NCI-H774 (cell line): ENCODE measurements at regions not wholly inside any gene's neighbourhood (a gene's known extent, or its start where the extent isn't known, plus 50 kb on each side); places are given as distances from the start of the nearest gene placed in this dataset.

Experiments used
- DNase-seq: peaks from one replicate; lab custom pipeline; 2025; lab: John Stamatoyannopoulos, UW

DNA sequence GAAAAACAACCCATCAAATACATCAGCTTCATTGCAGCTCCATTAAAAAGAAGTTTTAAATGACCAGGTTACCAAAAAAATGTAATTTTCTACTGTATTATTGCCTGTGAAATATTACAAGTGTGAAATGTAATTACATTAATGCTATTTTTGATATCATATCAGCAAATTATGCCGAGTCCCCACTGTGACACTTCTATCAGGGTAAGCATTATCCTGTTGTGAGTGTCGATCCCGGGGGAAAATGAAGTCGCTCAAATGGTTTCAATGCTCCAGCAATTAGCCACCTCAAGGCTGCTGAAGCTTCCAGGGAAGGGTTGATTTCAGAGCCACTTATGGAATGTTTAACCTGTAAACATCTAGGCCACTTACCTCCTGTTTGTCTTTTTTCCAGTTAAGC lies 70.4 kb downstream of the RCN1 start:
- no peak for DNase-seq

- no peak for DNase-seq
Measured at GRCh38 chr11:32162351-32162750, 71.5 kb downstream of the RCN1 start.

DNA sequence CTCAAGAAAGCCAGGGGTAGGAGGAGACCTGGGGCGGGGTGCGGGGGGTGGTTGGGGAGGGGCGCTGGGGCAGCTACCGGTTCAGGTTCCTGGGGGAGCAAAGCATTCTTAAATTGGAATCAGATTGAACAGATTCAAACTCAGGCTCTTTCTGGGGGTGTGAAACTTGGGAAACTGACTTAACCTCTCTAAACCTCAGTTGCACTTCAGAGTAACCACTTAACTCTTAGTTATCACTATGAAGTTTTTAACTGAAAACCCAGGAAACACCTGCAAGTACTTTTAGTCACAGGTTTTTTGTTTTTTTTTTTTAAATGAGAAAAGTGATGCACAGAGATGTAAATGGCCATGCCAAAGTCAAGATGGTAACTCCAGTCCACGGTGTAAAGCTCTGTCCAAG lies 72.0 kb downstream of the RCN1 start:
- no peak for DNase-seq

DNA sequence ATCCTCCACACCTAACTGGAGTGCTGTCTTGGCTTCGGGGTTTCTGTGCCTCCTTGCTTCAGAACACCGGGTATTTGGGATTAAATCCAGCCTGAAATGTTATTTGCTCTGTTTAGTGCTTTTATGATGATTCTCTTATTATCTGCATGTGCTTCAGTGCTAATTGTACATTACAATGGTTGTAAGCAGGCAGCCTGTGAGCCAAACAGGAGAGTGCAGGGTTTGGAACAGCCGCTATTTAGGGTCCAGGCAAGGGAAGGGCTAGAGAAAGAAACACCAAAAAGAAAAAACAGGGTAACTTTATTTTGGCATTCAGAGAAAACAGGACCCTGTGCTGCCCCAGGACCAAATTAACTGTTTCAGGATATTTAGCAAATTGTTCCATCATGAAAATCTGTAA lies 72.7 kb downstream of the RCN1 start:
- DNase-seq, result no peak

- no peak for DNase-seq
Measured at GRCh38 chr11:32164836-32165235, 74.0 kb downstream of the RCN1 start.

DNA sequence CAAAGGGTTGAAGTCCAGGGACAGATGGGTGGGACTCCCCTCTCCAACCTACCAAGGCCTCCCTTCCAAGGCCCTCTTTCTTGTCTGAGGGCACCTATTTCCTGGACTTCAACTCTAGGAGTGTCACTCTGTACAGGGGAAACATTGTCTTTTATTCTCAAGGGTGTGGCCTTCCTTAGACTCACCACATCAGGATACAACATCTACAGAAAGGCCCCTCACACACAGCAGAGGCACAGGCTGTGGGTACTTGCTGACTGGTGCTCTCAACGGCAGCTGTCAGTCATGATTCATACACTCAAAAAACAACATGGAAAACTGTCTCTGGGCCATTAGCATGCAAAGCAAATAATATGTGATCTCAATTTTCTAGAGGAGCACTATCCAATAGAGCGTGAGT lies 78.0 kb downstream of the RCN1 start:
- DNase-seq, result no peak

GRCh38 chr11:32171445-32171844 lies 80.6 kb downstream of the RCN1 start:
- no peak for DNase-seq

GRCh38 chr11:32172041-32172847 lies 81.4 kb downstream of the RCN1 start:
- DNase-seq, result no peak

GRCh38 chr11:32172848-32173834 lies 82.3 kb downstream of the RCN1 start:
- peak; percentile 5 for DNase-seq

GRCh38 chr11:32173977-32174376 lies 83.1 kb downstream of the RCN1 start:
- DNase-seq, result no peak

- DNase-seq, result peak; percentile 27
Measured at GRCh38 chr11:32176223-32176934, 85.5 kb downstream of the RCN1 start.

DNA sequence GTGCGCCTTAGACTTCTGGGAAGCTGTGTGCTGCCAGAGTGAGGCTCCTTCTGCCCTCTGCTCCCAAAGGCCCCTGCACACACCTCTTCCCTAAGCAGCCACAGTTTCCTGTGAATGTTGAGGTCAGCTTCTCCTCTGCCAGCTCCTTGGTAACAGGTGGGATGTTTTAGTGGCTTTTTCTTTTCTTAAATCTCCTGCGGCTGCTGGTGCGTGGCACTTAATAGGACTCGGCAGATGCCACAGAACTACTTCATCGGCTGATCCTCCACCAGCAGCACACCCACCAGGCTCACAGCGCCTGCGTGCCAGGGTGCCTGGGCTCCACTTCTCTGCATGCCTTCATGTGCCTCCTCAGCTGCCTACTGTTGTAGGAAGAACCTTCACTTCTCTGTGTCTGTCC lies 87.8 kb downstream of the RCN1 start:
- no peak for DNase-seq

DNA sequence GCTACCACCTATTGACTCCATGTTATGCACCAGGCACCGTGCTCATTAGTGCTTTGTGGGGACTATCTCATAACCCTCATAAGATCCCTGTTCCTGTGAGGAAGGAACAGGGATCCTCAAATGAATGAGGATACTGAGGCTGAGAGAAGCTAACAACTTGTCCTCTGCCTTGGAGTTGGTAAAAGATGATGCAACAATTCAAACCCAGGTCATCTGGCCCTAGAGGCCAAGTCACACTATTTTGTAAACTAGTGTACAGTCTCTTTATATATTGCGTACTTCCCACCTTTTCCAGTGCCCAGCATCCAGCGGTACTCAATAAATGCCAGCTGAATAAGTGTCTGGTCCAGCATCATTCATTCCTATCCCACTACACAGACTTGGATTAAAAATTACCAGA lies 92.6 kb downstream of the RCN1 start:
- no peak for DNase-seq

DNA sequence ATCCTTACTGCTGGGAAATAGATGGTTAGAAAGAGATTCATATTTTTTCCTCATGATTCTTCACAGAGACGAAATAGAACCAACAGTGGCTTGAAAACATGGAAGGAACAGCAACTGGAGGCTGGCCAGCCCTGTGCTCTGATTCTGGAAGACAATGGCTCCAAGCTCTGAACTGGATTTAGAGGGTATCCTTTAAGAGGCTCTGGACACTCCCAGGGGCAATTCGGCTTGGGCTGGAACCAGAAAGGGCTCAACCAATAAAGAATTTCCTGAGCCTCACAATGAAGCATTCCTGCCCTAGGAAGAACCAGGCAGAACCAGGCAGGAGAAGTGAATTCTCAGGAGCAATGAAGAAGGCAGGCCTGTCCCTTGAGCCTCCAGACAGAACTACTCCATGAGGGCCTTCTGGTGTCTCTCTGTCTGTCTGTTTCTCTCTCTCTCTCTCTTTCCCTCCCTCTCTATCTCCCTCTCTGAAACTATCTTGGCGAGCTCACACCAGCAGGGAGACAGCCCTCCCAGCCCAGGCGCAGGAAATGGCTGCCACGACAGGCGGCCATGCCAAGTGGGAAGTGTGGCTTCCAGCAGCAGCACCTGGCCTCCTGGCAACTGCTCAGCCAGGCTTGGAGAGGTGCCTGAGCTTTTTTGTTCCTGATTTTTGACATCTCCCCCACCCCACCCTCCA lies 93.3 kb downstream of the RCN1 start:
- DNase-seq, result no peak

DNA sequence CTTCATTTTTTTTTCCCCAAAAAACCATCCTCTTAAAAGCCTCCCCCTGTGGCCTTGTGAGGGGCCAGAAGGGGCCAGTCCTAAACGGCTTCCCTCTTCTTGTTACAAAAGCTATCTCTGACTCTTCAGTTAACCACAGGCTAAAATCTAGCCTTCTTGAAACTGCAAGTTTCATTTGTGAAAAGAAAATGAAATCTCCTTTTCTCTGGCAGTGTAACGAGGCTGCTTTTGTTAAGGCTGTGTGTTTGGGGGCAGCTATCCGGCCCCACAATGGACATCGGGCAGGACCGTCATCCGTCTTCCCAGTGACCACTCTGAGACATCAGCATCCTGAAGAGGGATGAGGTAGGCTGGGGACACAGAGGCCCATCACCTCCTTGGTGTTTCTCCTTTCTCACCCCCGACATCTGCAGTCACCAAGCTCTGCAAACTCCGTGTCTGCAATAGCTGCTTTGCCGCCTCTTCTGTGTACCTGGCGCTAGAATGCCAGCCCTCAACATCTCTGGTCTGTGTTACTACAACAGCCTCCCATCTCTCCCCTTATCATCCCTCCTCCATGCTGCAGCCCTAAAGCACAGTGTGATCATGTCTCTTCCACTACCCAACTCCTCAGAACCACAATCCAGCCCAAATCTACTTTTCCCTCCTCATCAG lies 94.0 kb downstream of the RCN1 start:
- no peak for DNase-seq

DNA sequence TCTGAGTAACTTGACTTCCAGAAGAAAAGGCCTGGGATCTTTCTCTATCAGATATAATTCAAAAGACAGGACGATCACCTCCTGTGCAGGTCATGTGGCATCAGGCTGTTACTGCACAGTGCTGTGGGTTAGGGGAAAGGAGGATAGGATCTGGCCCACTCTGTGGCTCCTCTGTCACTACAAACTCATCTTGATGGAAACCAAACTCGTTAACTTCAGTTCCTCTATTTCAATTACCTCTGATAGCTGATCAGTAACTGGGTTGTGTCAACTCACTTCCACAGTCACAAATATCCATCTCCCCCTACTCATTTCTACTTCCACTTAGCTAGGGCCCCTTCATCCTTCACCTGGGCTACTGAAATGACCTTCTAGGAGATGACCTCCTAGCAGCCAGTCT lies 95.2 kb downstream of the RCN1 start:
- no peak for DNase-seq

- no peak for DNase-seq
Measured at GRCh38 chr11:32187111-32187510, 96.2 kb downstream of the RCN1 start.

DNA sequence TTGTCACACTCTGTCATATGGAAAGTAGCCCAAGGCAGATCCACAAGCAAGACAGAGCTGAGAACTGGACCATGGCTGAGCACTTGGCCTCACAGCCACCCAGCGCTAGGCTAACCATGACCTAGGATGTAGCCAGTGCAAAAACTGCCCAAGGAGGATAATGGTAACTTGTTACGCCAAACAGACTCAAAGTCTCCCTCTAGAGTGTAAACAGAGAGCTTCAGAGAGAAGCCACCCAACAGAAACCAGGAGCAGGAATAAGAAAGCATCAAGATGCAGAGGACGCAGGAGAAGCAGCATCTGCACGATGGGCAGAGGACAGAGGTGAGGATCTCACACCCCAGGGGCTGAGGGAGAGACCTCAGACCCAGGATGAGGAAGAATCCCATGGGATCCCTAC lies 97.9 kb downstream of the RCN1 start:
- DNase-seq, result no peak

DNA sequence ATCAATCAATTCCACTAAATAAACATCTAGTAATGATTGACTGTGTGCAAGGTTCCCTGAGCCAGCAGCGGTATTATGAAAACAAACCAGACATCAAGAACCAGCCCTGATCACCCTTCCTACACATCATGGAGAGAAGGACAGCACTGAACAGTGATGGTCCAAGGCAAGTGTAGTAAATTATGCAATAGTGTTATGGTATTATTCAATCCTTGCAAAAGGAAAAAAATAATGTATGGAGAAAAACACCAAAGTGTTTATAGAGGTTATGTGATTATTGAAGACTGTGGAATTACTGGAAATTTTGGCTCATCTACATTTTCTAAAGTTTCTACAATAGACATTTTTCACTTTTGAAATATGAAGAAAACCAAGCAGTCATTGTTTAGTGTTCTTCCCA lies 105.3 kb downstream of the RCN1 start:
- DNase-seq, result no peak

DNA sequence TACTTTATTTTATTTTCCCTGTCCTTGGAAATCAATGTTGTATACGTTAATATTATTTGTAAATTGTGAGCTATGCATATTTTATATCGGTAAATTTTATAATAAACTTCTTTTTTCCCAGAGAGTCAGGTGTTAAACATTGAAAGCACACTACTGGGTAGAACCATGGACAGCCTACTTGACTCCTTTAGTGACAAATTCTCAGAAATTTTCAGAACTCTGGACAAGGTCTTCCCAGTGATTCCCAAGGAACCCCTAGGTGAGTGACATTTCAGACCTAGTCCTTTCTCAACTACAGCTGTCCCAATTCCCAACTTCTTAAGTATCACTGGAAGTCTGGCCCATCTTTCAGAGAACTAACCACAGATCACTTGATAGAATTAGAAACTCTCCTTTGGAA lies 107.2 kb downstream of the RCN1 start:
- no peak for DNase-seq

- DNase-seq, result no peak
Measured at GRCh38 chr11:32200136-32200847, 109.4 kb downstream of the RCN1 start.
